ENCODE measurements at regions not wholly inside any gene's neighbourhood (a gene's known extent, or its start where the extent isn't known, plus 50 kb on each side); places are given as distances from the start of the nearest gene placed in this dataset.
"Not testable (repeated sequence)": the region's sequence is repeated elsewhere in the genome, so short reads cannot be mapped to it uniquely, and the experiment has no call there.

- ATAC-seq (replicated peaks); H3K4me3 Mint-ChIP-seq; H3K27ac Mint-ChIP-seq; H3K4me1 Mint-ChIP-seq; H3K36me3 Mint-ChIP-seq (ENCODE audit: low read depth); H3K27me3 Mint-ChIP-seq: not testable (repeated sequence)
- peaks cover 13% of the 10 kb centered on the region for H3K9me3 Mint-ChIP-seq
Measured at GRCh38 chr5:19142713-19143414, 845.1 kb downstream of the CDH18 start.

GRCh38 chr5:19143935-19144334 is 844.1 kb downstream of the CDH18 start:
- Mint-ChIP-seq H3K4me3 (no peak overlapping the region), H3K9me3 (peaks cover 16% of the 10 kb centered on the region), H3K36me3 (ENCODE audit: low read depth) (no peaks in the 10 kb centered on the region), H3K4me1 (no peaks in the 10 kb centered on the region), H3K27me3 (no peaks in the 10 kb centered on the region), H3K27ac (no peak overlapping the region)
- ATAC-seq (replicated peaks), result no peak

GRCh38 chr5:19169426-19169825 is 818.6 kb downstream of the CDH18 start:
- H3K36me3 Mint-ChIP-seq (ENCODE audit: low read depth), result no peaks in the 10 kb centered on the region
- no peak overlapping the region for H3K27ac Mint-ChIP-seq
- no peak for ATAC-seq (replicated peaks)
- H3K9me3 Mint-ChIP-seq, result peaks cover 3% of the 10 kb centered on the region
- H3K27me3 Mint-ChIP-seq, result no peaks in the 10 kb centered on the region
- no peaks in the 10 kb centered on the region for H3K4me1 Mint-ChIP-seq
- H3K4me3 Mint-ChIP-seq, result no peak overlapping the region

GRCh38 chr5:19172926-19173470 is 815.0 kb downstream of the CDH18 start:
- Mint-ChIP-seq H3K27ac (no peak overlapping the region), H3K9me3 (no peaks in the 10 kb centered on the region), H3K4me1 (no peaks in the 10 kb centered on the region), H3K27me3 (no peaks in the 10 kb centered on the region), H3K4me3 (no peak overlapping the region), H3K36me3 (ENCODE audit: low read depth) (no peaks in the 10 kb centered on the region)
- no peak for ATAC-seq (replicated peaks)

GRCh38 chr5:19175776-19176570 is 812.0 kb downstream of the CDH18 start:
- no peaks in the 10 kb centered on the region for H3K9me3 Mint-ChIP-seq
- ATAC-seq (replicated peaks), result no peak
- no peaks in the 10 kb centered on the region for H3K4me1 Mint-ChIP-seq
- no peaks in the 10 kb centered on the region for H3K27me3 Mint-ChIP-seq
- H3K27ac Mint-ChIP-seq, result no peak overlapping the region
- no peaks in the 10 kb centered on the region for H3K36me3 Mint-ChIP-seq (ENCODE audit: low read depth)
- no peak overlapping the region for H3K4me3 Mint-ChIP-seq

- no peaks in the 10 kb centered on the region for H3K27me3 Mint-ChIP-seq
- H3K27ac Mint-ChIP-seq, result no peak overlapping the region
- no peaks in the 10 kb centered on the region for H3K9me3 Mint-ChIP-seq
- no peak for ATAC-seq (replicated peaks)
- H3K4me3 Mint-ChIP-seq, result no peak overlapping the region
- no peaks in the 10 kb centered on the region for H3K36me3 Mint-ChIP-seq (ENCODE audit: low read depth)
- no peaks in the 10 kb centered on the region for H3K4me1 Mint-ChIP-seq
Measured at GRCh38 chr5:19179571-19179970, 808.4 kb downstream of the CDH18 start.

- no peaks in the 10 kb centered on the region for H3K4me1 Mint-ChIP-seq
- no peaks in the 10 kb centered on the region for H3K36me3 Mint-ChIP-seq (ENCODE audit: low read depth)
- H3K27me3 Mint-ChIP-seq, result no peaks in the 10 kb centered on the region
- no peak for ATAC-seq (replicated peaks)
- H3K9me3 Mint-ChIP-seq, result no peaks in the 10 kb centered on the region
- H3K27ac Mint-ChIP-seq, result no peak overlapping the region
- no peak overlapping the region for H3K4me3 Mint-ChIP-seq
Measured at GRCh38 chr5:19189176-19189575, 798.8 kb downstream of the CDH18 start.

- Mint-ChIP-seq H3K27ac (no peak overlapping the region), H3K4me1 (no peaks in the 10 kb centered on the region), H3K4me3 (no peak overlapping the region), H3K27me3 (no peaks in the 10 kb centered on the region), H3K9me3 (peaks cover 3% of the 10 kb centered on the region), H3K36me3 (ENCODE audit: low read depth) (no peaks in the 10 kb centered on the region)
- ATAC-seq (replicated peaks), result no peak
Measured at GRCh38 chr5:19193631-19194030, 794.4 kb downstream of the CDH18 start.

- Mint-ChIP-seq H3K4me1 (no peaks in the 10 kb centered on the region), H3K9me3 (peaks cover 3% of the 10 kb centered on the region), H3K36me3 (ENCODE audit: low read depth) (no peaks in the 10 kb centered on the region), H3K27me3 (no peaks in the 10 kb centered on the region), H3K4me3 (no peak overlapping the region), H3K27ac (no peak overlapping the region)
- no peak for ATAC-seq (replicated peaks)
Measured at GRCh38 chr5:19196631-19197030, 791.4 kb downstream of the CDH18 start.

GRCh38 chr5:19200251-19200650 is 787.7 kb downstream of the CDH18 start:
- Mint-ChIP-seq H3K4me3 (no peak overlapping the region), H3K27me3 (no peaks in the 10 kb centered on the region), H3K27ac (no peak overlapping the region), H3K4me1 (no peaks in the 10 kb centered on the region), H3K9me3 (peaks cover 8% of the 10 kb centered on the region), H3K36me3 (ENCODE audit: low read depth) (no peaks in the 10 kb centered on the region)
- no peak for ATAC-seq (replicated peaks)

GRCh38 chr5:19208397-19208796 is 779.6 kb downstream of the CDH18 start:
- H3K4me3 Mint-ChIP-seq, result no peak overlapping the region
- H3K27me3 Mint-ChIP-seq, result no peaks in the 10 kb centered on the region
- no peak overlapping the region for H3K27ac Mint-ChIP-seq
- peaks cover 19% of the 10 kb centered on the region for H3K9me3 Mint-ChIP-seq
- ATAC-seq (replicated peaks), result no peak
- H3K4me1 Mint-ChIP-seq, result no peaks in the 10 kb centered on the region
- H3K36me3 Mint-ChIP-seq (ENCODE audit: low read depth), result no peaks in the 10 kb centered on the region

- no peaks in the 10 kb centered on the region for H3K27me3 Mint-ChIP-seq
- H3K4me1 Mint-ChIP-seq, result no peaks in the 10 kb centered on the region
- no peak overlapping the region for H3K4me3 Mint-ChIP-seq
- H3K27ac Mint-ChIP-seq, result no peak overlapping the region
- H3K36me3 Mint-ChIP-seq (ENCODE audit: low read depth), result no peaks in the 10 kb centered on the region
- no peak for ATAC-seq (replicated peaks)
- peaks cover 15% of the 10 kb centered on the region for H3K9me3 Mint-ChIP-seq
Measured at GRCh38 chr5:19210886-19211285, 777.1 kb downstream of the CDH18 start.

- ATAC-seq (replicated peaks), result no peak
- H3K9me3 Mint-ChIP-seq, result no peaks in the 10 kb centered on the region
- H3K27ac Mint-ChIP-seq, result no peak overlapping the region
- no peaks in the 10 kb centered on the region for H3K27me3 Mint-ChIP-seq
- H3K36me3 Mint-ChIP-seq (ENCODE audit: low read depth), result no peaks in the 10 kb centered on the region
- H3K4me3 Mint-ChIP-seq, result no peak overlapping the region
- H3K4me1 Mint-ChIP-seq, result no peaks in the 10 kb centered on the region
Measured at GRCh38 chr5:19229179-19229835, 758.7 kb downstream of the CDH18 start.

GRCh38 chr5:19233573-19233972 is 754.4 kb downstream of the CDH18 start:
- H3K27ac Mint-ChIP-seq, result no peak overlapping the region
- H3K9me3 Mint-ChIP-seq, result no peaks in the 10 kb centered on the region
- H3K4me3 Mint-ChIP-seq, result no peak overlapping the region
- ATAC-seq (replicated peaks), result no peak
- no peaks in the 10 kb centered on the region for H3K4me1 Mint-ChIP-seq
- H3K27me3 Mint-ChIP-seq, result no peaks in the 10 kb centered on the region
- H3K36me3 Mint-ChIP-seq (ENCODE audit: low read depth), result no peaks in the 10 kb centered on the region

All from activated T-helper 17 cell treated with anti-CD3 and anti-CD28 coated beads, Interleukin-2, amount 50 U/mL, for 72 hours (primary cell).